Right cardiac atrium (tissue), 5 donors: ENCODE measurements at regions not wholly inside any gene's neighbourhood (a gene's known extent, or its start where the extent isn't known, plus 50 kb on each side); places are given as distances from the start of the nearest gene placed in this dataset.
A peak's percentile ranks its signal among the peaks of the same experiment; 100 is the strongest.

Source experiments
- ATAC-seq, 2 donors: fragments of 200-7000 bp; cut with Tn5 transposase; one replicate each; pipeline versions ENCODE4 v1.8.0 to v1.9.1; 2020; ENCODE audit warnings: moderate library complexity in 2 of 2, mild to moderate bottlenecking in 1 of 2
- DNase-seq, 3 donors: peaks; one replicate each; pipeline ENCODE4 v3.0.0-alpha.2; 2020
- H3K27ac ChIP-seq: one replicate; pipeline ENCODE4 v1.5.1; 2013; ENCODE audit warnings: mild to moderate bottlenecking, low read length, control low read depth, moderate library complexity
- H3K27me3 ChIP-seq: one replicate; pipeline ENCODE4 v1.6.1; 2013; ENCODE audit not compliant: control insufficient read depth, insufficient read depth
- H3K4me1 ChIP-seq: one replicate; pipeline ENCODE4 v1.6.1; 2013; ENCODE audit warnings: low read length; ENCODE audit not compliant: control insufficient read depth, insufficient read depth
- H3K4me3 ChIP-seq: one replicate; pipeline ENCODE4 v1.5.1; 2013; ENCODE audit warnings: low read length, control low read depth
- H3K9me3 ChIP-seq: one replicate; pipeline ENCODE4 v1.6.1; 2013; ENCODE audit warnings: low read length; ENCODE audit not compliant: control insufficient read depth
- WGBS: extraction: QIAGEN DNeasy Blood & Tissue Kit; methylation state at CpG from one replicate; pipeline ENCODE4 v1.1.7; 2013; 5-methylcytosine and 5-hydroxymethylcytosine counted together
- intact Hi-C, 4 donors: fragments of 100-400 bp; cut with DNase I; formaldehyde crosslinking; loops; one replicate each; pipeline versions ENCODE4 v1.11.0 to v1.14.0; 2022 to 2023
- donor health status: healthy with polysubstance abuse.
- donor health status: DM: no; HTN: yes; CAD: no.
- donor health status: DM: no; HTN: no; CAD: no.
- donor health status: DM: no; HTN: yes; CAD: no; lungs with severe emphysema.
- donor health status: DM: yes; HTN: yes; CAD: no.

DNA sequence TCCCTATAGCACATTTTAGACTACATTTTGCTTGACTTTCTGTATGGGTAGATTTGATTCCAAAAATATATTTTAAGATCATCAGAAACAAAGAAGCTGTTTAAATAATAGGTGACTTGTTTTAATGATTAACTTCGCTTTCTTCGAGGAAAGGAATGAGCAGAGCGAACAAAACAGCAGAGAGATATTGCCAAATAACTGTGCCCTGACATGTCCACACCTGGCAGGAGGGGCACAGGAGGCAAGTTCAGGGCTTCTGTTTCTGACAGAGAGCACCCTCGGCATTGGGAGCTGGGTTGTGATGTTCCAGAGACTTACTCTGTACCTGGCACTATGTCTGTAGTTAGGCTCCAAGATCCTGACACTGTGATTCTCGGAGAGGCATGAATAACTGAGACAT lies 155.7 kb upstream of the SASH1 start:
- H3K27ac ChIP-seq: no peak overlapping the region
- no peaks in the 10 kb centered on the region for H3K4me1 ChIP-seq
- intact Hi-C loops: loop anchor here in 1 of 4 donors (10.0 kb wide), 1 partner anchor 278 kb away; no protein-coding TSS in a partner anchor
- H3K9me3 ChIP-seq: no peaks in the 10 kb centered on the region
- WGBS: 87% methylated on average over 5 of the region's 5 CpGs
- no peaks in the 10 kb centered on the region for H3K27me3 ChIP-seq
- DNase-seq (no peak), ATAC-seq (no peak)
- no peak overlapping the region for H3K4me3 ChIP-seq

DNA sequence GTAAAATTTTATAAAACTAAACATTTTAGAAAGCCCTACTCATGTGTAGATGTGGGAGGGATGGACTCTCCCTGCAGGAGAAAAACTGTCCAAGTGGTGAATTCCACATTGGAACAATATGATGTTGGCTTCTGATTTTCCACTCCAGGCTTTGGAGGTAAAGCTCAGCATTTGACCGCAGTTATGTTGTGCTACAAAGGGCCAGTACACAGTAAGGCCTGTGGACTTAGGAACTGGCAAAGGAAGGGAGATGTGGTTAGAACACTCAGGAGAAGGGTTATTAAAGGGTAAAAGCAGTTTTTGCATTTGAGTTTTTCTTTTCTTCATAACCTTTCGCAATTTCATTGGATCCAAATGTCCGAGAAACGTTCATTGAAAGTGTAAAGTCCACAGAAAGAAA lies 150.3 kb upstream of the SASH1 start:
- intact Hi-C loops: no loop called here
- Histone ChIP-seq H3K4me3 (no peak overlapping the region), H3K9me3 (no peaks in the 10 kb centered on the region), H3K27me3 (no peaks in the 10 kb centered on the region), H3K27ac (no peak overlapping the region), H3K4me1 (no peaks in the 10 kb centered on the region)
- WGBS: 92% methylated on average over 4 of the region's 4 CpGs
- ATAC-seq (peak; percentile 43 to 48), DNase-seq (no peak)

DNA sequence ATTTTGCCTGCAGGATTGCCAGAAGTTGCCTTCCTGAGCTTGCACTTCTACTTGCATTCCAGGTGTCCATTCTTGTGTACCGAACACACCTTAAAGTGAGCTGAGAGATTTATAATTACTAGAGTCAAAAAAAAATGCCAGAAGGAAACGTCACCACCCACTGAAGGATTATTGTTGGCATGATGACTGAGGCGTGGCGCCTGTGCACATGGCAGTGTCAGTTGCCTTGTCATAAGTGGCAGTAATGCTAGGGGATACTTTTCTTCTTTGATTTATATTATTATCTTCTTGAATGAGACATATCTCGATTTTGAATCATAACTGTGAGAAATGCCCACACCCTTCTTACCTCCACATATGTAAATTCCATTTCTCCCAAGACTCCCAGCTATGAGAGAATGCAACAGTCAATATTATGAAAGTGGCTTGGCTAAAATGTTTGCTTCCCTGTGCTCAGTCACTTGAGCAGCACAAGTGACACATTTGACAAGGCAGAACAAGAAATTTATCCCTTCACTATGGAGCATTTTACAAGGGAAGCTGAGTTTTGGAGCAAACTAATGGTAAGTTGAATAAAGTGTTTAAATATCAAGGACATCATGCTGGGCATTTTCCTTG lies 149.5 kb upstream of the SASH1 start:
- Histone ChIP-seq H3K9me3 (no peaks in the 10 kb centered on the region), H3K27me3 (no peaks in the 10 kb centered on the region), H3K27ac (no peak overlapping the region), H3K4me3 (no peak overlapping the region), H3K4me1 (no peaks in the 10 kb centered on the region)
- no peak for ATAC-seq
- WGBS: 84% methylated on average over 5 of the region's 5 CpGs
- no peak for DNase-seq
- intact Hi-C loops: no loop called here

DNA sequence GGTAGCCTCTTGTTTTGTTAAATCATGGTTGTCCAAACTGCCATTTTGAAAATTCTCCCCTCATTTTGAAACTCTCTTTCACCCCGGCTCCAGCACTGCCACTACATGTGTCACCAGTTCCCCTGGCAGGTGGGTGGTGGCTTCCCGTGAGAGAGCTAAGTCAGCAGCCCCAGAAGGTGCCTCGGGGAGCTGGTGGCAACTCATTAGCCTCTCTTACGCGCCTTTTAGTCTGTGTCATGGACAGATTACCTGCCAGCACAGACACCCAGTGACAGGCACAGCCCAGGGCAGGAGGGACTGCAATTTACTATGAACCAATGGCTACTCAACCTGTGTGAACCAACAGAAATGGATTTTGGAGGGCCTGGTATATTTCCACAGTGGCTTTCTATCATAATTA lies 147.1 kb upstream of the SASH1 start:
- H3K4me3 ChIP-seq: no peak overlapping the region
- no peak for ATAC-seq
- no peak overlapping the region for H3K27ac ChIP-seq
- 92% methylated on average over 5 of the region's 5 CpGs for WGBS
- intact Hi-C loops: no loop called here
- DNase-seq: no peak
- H3K27me3 ChIP-seq: no peaks in the 10 kb centered on the region
- no peaks in the 10 kb centered on the region for H3K4me1 ChIP-seq
- no peaks in the 10 kb centered on the region for H3K9me3 ChIP-seq

- H3K4me1 ChIP-seq: no peaks in the 10 kb centered on the region
- DNase-seq (no peak), ATAC-seq (no peak)
- 93% methylated on average over 3 of the region's 3 CpGs for WGBS
- H3K27ac ChIP-seq: no peak overlapping the region
- H3K9me3 ChIP-seq: no peaks in the 10 kb centered on the region
- H3K27me3 ChIP-seq: no peaks in the 10 kb centered on the region
- H3K4me3 ChIP-seq: no peak overlapping the region
- intact Hi-C loops: no loop called here
These were observed 143.1 kb upstream of the SASH1 start for GRCh38 chr6:148199584-148199983.

- ATAC-seq (no peak), DNase-seq (peak in 1 of 3 donors; percentile 59)
- H3K4me3 ChIP-seq: no peak overlapping the region
- H3K9me3 ChIP-seq: no peaks in the 10 kb centered on the region
- intact Hi-C loops: no loop called here
- no peaks in the 10 kb centered on the region for H3K27me3 ChIP-seq
- H3K27ac ChIP-seq: no peak overlapping the region
- 32% methylated on average over 10 of the region's 10 CpGs for whole genome bisulfite sequencing
- no peaks in the 10 kb centered on the region for H3K4me1 ChIP-seq
These were observed 142.3 kb upstream of the SASH1 start for GRCh38 chr6:148200293-148200692.

DNA sequence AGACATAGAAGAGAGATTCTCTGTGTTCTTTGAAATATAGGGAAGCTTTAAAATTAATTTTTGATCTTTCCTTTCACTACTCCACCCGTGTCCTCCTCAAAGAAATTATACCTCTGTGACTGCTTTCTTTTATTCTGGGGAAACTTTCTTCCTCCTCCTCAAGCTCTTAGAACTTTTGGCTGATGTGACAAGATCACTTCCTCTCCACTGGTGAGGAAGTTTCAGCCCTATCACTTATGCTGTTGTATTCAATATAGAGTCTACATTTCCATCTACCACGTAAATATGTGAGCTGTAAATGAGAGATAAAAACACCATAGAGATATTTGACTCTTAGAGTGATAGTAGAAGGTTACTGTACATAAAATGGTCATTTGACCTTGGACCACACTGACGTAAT lies 141.9 kb upstream of the SASH1 start:
- 74% methylated on average over 3 of the region's 3 CpGs for WGBS
- DNase-seq (no peak), ATAC-seq (no peak)
- no peak overlapping the region for H3K27ac ChIP-seq
- intact Hi-C loops: no loop called here
- H3K4me1 ChIP-seq: no peaks in the 10 kb centered on the region
- H3K27me3 ChIP-seq: no peaks in the 10 kb centered on the region
- H3K9me3 ChIP-seq: no peaks in the 10 kb centered on the region
- H3K4me3 ChIP-seq: no peak overlapping the region

DNA sequence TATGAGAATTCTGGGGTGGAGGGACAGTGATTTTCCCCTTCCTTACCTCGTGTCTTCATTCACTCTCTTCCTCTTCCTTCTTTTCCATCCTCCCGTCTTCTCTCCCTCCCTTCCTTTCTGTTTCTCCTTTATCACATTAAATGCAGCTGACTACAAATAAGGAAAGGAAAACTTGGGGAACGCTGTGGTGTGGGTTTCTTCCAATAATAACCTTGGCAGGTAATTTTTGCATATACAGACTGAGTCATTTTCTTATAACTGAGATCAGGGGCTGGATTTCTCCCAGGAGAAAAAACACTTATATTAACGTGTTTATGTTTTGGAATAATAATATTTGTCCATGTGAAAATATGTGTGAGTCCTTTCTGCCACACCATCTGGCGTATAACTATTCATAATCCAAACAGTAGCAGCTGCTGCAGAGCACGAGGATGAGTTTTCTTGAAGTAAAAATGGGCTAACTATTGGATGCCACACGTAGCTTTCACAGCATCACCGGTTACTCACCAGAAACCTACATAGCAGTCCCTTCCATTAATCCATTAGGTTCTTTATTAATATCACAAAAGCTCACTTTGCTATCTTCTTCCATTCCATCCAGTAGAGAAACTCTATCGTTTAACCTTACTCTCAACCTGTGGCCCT lies 139.2 kb upstream of the SASH1 start:
- Histone ChIP-seq H3K27me3 (no peaks in the 10 kb centered on the region), H3K27ac (no peak overlapping the region), H3K4me3 (no peak overlapping the region), H3K4me1 (no peaks in the 10 kb centered on the region), H3K9me3 (no peaks in the 10 kb centered on the region)
- WGBS: 57% methylated on average over 9 of the region's 9 CpGs
- ATAC-seq (no peak), DNase-seq (no peak)
- intact Hi-C loops: no loop called here

DNA sequence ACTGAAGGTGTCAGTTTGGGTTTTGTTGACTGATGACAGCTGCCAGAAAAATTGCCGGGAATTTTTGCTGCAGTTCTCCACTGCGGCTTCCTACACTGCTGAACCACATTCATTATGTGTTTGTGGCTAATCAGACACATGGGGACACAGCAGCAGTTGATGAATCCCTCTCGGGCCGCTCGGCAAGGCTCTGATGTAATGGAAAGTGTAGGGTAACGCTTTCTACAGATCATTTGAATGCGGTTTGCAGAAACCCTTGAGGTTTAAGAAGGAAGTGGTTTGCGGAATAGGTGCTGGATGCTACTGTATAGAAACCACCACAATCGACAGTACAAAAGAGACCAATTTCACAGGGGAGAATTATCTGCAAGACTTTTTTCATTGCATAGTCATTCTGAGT lies 138.7 kb upstream of the SASH1 start:
- peak in 1 of 2 donors; percentile 62 for ATAC-seq
- H3K27me3 ChIP-seq: no peaks in the 10 kb centered on the region
- H3K4me3 ChIP-seq: no peak overlapping the region
- WGBS: 43% methylated on average over 9 of the region's 9 CpGs
- intact Hi-C loops: no loop called here
- no peaks in the 10 kb centered on the region for H3K9me3 ChIP-seq
- no peaks in the 10 kb centered on the region for H3K4me1 ChIP-seq
- no peak for DNase-seq
- H3K27ac ChIP-seq: no peak overlapping the region

DNA sequence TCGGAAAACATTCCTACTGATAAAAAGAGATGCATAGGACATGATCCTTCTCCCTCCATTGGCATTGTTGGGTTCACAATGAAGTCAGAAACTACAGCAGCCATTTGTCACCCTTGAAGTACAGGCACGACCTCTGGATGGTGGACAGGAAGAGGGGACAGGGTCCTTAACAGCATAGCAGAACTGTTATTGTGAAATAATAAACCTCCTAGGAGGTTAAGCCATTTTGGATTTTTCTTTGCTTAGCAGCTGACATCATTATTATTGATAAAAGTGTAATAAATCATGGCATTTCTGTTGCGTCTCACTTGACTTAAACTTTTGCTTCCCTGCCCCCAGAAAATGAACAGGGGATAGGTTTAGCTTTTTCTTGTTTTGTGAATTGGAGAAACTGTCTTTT lies 134.3 kb upstream of the SASH1 start:
- Histone ChIP-seq H3K9me3 (no peaks in the 10 kb centered on the region), H3K4me1 (no peaks in the 10 kb centered on the region), H3K27ac (no peak overlapping the region), H3K4me3 (no peak overlapping the region), H3K27me3 (no peaks in the 10 kb centered on the region)
- no peak for DNase-seq
- intact Hi-C loops: no loop called here
- WGBS: 88% methylated on average over 3 of the region's 3 CpGs
- ATAC-seq: no peak

DNA sequence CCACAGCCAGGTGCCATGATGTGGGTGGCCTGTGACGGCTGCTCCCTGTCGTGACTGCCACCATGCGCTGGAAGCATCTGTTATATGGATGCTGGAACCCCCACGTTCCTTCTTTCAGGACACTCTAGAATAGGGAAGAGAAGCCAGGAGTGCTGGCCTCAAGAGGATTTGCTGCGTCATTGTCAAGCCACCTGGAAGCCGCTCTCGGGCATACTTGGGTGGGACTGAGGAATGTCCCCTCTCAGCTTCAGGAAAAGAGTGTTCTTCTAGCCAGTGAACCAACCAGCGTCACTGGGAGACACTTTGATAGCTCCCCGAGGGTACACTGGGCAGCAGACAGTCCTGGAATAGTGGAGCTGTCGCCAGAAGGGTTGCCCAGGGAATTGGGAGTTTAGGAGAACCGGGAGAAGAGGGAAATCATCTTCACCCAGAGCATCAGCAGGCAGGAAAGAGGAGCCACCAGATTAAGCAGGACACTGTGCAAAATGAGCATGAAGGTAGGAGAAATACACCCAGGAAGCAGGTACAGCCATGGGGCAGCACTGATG lies 130.8 kb upstream of the SASH1 start:
- intact Hi-C loops: no loop called here
- no peaks in the 10 kb centered on the region for H3K27me3 ChIP-seq
- no peaks in the 10 kb centered on the region for H3K9me3 ChIP-seq
- WGBS: 93% methylated on average over 11 of the region's 11 CpGs
- ATAC-seq (no peak), DNase-seq (no peak)
- no peak overlapping the region for H3K27ac ChIP-seq
- no peak overlapping the region for H3K4me3 ChIP-seq
- H3K4me1 ChIP-seq: no peaks in the 10 kb centered on the region
